GM19467 (cell line): ENCODE measurements at regions not wholly inside any gene's neighbourhood (a gene's known extent, or its start where the extent isn't known, plus 50 kb on each side); places are given as distances from the start of the nearest gene placed in this dataset.

Experiments
- ATAC-seq: cut with Tn5 transposase; IDR thresholded peaks from one replicate; pipeline ENCODE4 v1.9.1; 2021; ENCODE audit warnings: mild to moderate bottlenecking, moderate library complexity; ENCODE audit not compliant: unreplicated experiment

DNA sequence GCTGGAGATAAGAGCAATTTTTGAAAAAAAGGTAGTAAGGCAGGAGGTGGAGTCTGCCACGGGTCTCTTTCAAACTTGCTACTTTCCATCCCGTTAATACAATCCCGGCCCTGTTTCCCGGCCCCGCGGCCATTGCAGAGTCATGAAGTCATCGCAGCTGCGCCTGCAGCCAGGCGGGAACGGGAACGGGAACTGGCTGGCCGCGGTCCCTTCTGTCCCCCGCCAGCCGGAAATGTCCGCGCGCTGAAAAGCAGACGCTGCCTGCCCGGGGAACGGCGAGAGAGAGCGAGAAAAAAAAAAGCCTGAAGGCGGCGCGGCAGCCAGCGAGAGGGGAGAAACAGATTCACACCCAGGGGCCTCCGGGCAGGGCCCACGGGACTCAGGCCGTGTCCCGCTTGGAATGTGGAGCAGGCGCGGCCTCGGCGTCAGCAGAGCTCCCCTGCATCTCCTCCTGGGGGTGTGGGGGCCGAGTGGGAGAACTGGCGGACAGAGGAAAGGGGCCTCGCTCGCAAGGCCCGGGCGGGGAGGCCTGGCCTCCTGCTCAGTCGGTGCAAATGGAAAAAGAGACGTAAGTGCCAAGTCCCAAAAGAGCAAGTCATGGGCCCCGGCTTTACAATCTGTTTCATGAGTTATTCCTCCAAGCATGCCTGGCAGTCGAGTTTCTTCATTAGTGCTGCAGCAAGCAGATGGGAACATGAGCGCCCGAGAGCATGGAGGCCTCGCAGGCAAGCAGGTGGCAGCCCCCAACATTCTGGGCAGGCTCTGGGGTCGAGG, 201.2 kb upstream of the GAS1 start:
- ATAC-seq: no peak

GRCh38 chr9:87149799-87150198, 202.5 kb upstream of the GAS1 start:
- ATAC-seq: no peak

DNA sequence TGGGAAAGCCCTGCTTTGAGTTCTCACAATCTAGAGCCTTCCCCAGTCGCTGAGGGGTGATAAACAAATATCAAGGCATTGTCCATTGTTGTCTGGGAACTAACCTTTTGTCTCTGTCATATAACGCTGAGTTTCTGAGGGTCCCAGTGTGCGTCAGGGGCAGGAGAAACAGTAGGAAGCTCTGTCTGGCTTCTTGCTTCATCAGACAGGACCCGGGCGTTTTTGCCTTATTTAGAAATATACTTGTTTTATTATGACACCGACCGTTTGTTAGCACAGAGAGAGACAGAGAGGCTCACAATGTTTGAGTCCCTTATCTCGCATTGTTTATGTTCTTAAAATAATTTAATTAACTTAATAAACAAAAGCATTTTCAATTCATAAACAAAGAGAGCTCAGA, 204.9 kb upstream of the GAS1 start:
- no peak for ATAC-seq

DNA sequence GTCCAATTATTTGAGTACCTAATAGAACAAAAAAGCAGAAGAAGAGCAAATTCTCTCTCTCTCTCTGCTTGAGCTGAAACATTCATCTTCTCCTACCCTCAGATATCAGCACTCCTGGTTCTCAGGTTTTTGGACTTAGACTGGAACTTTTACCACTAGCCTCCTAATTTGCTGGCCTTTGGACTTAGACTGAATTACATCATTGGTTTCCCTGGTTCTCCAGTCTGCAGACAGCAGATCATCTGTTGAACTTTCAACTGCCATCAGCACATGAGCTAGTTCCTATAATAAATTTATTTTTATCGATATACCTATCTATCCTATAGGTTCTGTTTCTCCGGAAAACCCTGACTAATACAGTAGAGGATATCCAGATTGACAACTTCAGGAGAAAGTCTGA, 208.9 kb upstream of the GAS1 start:
- no peak for ATAC-seq

DNA sequence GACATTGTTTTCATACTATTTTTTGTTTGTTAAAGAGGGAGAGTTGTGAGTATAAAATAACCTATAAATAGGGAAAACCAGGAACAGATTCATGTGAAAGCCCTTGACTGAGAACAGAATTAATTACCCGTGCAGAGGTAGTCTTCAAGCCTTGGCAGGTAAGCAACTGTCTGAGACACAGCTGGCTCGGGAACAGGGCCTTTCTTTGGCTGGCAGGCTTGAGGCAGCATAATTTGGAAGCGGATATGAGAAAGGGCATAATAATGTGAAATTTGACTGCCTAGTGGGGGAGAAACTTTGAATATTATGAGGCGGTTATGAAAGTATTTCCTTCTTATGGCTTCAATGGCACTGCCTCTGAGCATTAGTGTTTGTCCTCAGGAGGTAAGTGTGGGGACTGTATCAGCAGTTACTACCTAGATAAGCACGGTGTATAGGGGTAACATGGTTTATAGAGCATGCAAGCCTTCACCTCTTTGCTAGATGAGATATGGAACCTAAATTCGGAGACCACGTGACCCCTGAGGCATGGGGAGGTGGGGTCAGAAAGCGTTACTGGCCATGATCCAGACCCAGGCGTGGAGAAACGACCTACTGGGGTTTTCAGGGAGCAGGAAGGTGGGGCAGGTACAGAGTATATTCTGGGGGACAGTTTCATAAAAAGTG, 210.2 kb upstream of the GAS1 start:
- ATAC-seq: no peak

DNA sequence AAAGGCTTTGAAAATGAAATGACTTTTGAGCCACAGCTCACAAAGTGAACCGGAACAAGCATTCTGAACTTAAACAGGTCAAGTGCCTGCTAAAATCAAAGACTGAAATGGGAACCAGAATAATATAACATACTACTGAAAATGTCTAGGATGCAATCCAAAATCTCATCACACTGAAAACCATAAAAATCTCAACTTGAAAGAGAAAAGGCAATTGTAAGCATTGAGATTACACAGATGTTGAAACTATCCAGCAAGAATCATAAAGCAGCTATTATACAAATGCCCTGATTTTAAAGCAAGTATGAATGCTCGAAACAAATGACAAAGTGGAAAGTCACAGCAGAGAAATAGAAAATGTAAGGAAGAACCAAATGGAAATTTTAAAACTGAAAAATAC, 211.5 kb upstream of the GAS1 start:
- ATAC-seq: no peak

DNA sequence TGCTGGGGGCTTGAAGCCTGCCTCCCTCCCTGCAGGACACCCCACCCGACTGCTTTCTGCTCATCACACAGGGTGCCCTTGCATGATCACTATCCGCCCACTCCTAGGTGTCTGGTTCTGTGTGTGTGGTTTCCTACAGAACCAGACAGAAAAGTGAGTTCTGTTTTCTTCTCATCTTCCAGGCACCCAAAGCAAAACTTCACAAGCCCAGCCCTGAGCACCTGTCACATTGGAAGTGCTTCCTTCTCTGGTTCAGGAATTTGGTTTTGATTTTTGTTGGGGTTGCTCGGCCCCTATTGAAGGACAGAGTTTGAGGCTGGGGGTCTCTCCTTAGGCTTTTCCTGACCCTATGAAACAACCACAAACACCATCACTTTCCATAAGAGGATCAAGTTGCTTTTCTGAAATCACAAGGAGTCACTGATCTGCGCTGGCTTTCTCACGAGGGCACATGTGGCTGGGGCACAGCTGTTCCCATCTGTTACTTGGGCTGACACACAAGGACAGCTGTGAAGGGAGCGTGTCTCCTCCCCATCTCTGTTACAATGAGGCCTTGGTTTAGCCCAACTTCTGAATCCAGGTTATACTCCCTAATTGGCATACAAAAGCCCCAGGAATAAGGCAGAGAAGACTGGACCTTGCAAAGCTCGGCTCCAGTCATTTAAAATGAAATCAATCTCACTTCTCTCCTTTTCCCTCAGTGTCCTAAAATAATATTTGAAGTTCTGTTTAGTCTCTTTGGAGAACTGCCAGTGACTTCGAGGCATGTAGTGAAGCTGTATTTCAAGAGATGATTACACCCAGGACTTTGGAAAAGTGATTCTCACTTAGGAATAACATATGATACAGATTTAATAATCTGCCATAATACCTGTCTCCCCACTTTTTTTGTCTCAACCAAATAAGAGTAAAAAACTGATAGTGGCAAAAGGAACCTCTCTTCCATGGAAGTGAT, 213.1 kb upstream of the GAS1 start:
- no peak for ATAC-seq

GRCh38 chr9:87167161-87167560, 219.9 kb upstream of the GAS1 start:
- ATAC-seq: no peak

GRCh38 chr9:87167582-87167981, 220.3 kb upstream of the GAS1 start:
- ATAC-seq: no peak

DNA sequence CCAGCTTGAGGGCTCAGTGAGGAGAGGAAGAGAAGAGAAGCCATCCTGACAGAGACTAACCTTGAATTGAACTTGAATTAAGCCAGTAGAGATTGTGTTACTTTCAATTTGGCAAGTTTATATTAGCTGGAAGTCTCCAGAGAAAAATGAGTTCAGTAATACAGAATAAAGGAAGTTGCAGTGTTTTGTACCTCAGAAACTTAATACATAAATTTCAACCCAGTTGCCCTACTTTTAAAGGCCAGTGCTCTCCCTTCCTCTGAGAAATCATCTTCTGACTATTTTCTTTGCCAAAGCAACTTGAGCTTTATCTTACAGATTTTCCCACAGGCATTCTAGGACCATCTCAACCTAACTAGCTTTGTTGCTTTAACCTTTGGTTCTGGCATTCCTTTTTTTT, 231.0 kb upstream of the GAS1 start:
- ATAC-seq: no peak

- no peak for ATAC-seq
Observed at GRCh38 chr9:87179553-87180340, 232.4 kb upstream of the GAS1 start.

DNA sequence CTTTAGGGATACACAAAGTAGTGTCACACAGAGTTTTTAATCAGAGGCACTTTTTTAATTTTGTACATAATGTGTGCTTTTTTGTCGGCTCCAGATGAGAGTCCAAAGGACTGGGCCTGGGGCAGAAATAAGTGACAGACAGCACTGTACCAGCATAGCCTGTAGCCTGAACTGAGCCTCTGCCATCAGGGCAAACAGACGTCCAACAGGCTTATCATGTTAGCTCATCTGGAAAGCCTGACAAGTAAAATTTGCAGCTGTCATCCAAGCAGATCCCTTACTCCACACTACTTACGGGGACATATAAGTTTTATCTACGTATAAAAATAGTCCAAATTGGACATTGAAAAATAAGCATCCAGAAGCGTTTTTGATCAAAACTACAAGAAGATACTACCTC, 233.1 kb upstream of the GAS1 start:
- no peak for ATAC-seq

DNA sequence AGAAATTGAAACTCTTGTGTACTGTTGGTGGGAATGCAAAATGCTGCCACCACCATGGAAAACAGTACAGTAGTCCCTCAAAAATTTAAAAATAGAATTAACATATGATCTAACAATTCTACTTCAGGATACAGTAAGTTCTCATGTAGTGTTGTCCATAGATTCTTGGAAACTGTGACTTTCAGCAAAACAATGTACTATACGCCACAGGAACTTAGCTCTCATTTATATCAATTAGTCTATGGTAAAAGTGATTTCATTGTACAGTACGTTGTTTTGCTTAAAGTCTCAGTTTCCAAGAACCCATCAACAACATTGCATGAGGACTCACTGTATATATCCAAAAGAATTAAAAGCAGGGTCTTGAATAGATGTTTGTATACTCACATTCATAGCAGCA, 233.5 kb upstream of the GAS1 start:
- ATAC-seq: no peak

DNA sequence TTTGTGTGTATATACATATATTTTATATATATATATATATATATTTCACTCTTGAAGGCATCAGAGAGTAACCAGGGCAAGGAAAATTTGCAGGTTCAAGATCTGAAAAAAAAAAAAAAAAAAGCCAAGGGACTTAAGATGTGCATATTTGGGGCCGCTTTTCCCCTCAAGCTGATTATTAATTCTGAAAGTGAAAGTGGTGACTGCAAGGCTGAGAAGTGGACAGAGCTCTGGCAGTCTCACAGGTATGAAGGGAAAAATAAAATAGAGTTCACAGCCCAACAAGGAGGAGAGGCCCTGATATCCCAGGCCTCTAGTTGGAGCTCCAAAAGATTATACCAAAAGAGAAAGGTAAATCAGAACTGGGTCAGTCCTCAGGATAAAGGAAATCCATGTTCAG, 234.4 kb upstream of the GAS1 start:
- no peak for ATAC-seq

- ATAC-seq: no peak
Observed at GRCh38 chr9:87184956-87185642, 237.8 kb upstream of the GAS1 start.

- no peak for ATAC-seq
Observed at GRCh38 chr9:87187656-87188055, 240.3 kb upstream of the GAS1 start.

DNA sequence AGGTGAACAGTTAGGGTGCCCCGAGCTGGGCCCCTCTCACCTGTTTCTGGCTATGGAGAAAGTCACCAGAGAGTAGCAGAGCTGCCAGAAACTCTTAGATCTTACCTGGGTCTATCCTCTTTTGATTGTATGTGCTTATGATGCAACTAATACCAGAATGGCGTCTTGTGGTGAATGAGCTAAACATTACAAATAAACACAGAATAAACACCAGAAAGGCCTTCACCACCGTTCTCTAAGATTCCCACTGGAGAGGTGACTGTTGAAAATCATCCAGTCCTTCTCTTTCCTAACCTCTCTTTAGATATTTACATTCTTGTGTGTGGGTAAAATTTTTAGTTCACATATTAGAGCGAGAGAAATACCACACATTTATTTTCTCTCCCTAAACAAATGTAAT, 241.7 kb upstream of the GAS1 start:
- ATAC-seq: no peak

DNA sequence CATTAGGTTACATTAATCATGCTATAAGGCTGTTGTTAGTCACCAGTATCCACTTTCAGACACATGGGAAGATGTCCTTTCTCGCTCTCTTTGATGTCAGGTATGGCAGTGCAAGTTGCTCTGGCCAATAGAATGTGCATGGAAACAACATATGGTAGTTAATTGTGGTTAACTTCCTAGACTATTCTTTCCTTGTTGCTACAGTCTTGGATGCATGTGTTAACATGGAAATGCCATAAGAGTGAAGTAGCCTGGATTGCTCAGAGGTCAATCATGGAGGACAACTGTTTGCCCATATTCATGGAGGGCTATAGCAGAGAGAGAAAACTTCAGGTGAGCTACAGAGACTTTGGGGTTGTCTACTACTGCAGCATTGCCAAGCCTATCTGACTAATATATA, 245.8 kb upstream of the GAS1 start:
- ATAC-seq: no peak

- ATAC-seq: no peak
Observed at GRCh38 chr9:87193925-87194868, 246.9 kb upstream of the GAS1 start.
